ENCODE measurements at regions not wholly inside any gene's neighbourhood (a gene's known extent, or its start where the extent isn't known, plus 50 kb on each side); places are given as distances from the start of the nearest gene placed in this dataset.

- TF ChIP-seq EZH2 (IDR thresholded peaks at IDR 0.05; ENCODE audit: borderline replicate concordance, low read length) = no peak
- no peak for TF ChIP-seq CTCF (conservative IDR thresholded peaks at IDR 0.05 in 1 of 2, IDR thresholded peaks at IDR 0.05 in 1 of 2; ENCODE audit: extremely low read depth in 1 of 2, insufficient read depth in 1 of 2, low read depth in 1 of 2, low read length in 2 of 2)
Observed at GRCh38 chr2:150295544-150295943, 191.9 kb downstream of the RND3 start.
